GM10248 (cell line): ENCODE measurements at regions not wholly inside any gene's neighbourhood (a gene's known extent, or its start where the extent isn't known, plus 50 kb on each side); places are given as distances from the start of the nearest gene placed in this dataset.
A peak's percentile ranks its signal among the peaks of the same experiment; 100 is the strongest.

Source experiments
- CTCF ChIA-PET: fragments of 300-600 bp; sonication (Branson Sonifier 250); formaldehyde crosslinking; extraction: SDS; loops from one replicate; lab custom pipeline; 2021; ENCODE audit warnings: antibody characterized with exemption; lab: Yijun Ruan, JAX
- POLR2A ChIA-PET: fragments of 350-650 bp; sonication (Branson Sonifier 250); formaldehyde crosslinking; extraction: SDS; loops from one replicate; lab custom pipeline; 2020; ENCODE audit warnings: antibody characterized with exemption; lab: Yijun Ruan, JAX
- DNase-seq: peaks from one replicate; pipeline ENCODE4 v3.0.0; 2012; ENCODE audit errors: extremely low spot score
- CTCF ChIP-seq: IDR thresholded peaks from 2 replicates; pipeline ENCODE4 v1.5.1; 2012; ENCODE audit warnings: mild to moderate bottlenecking, low read depth; ENCODE audit errors: extremely low read depth, missing control alignments, control extremely low read depth

GRCh38 chr12:58365087-58365390 lies 423.7 kb downstream of the ATP23 start:
- POLR2A ChIA-PET = no interaction called here
- TF ChIP-seq CTCF = no peak
- CTCF ChIA-PET = no interaction called here
- no peak for DNase-seq

GRCh38 chr12:58367041-58367440 lies 425.7 kb downstream of the ATP23 start:
- DNase-seq = no peak
- TF ChIP-seq CTCF = no peak
- POLR2A ChIA-PET = no interaction called here
- CTCF ChIA-PET = interaction anchor here (0.8 kb wide), 1 partner anchor 18 kb away, joined by 3 read pairs; no protein-coding TSS in a partner anchor

GRCh38 chr12:58368001-58368400 lies 426.6 kb downstream of the ATP23 start:
- DNase-seq = no peak
- TF ChIP-seq CTCF = no peak
- ChIA-PET CTCF (interaction anchor here (1.2 kb wide), 1 partner anchor 16 kb away, joined by 3 read pairs; no protein-coding TSS in a partner anchor), POLR2A (no interaction called here)

- POLR2A ChIA-PET = no interaction called here
- no peak for TF ChIP-seq CTCF
- CTCF ChIA-PET = no interaction called here
- no peak for DNase-seq
These were observed 428.2 kb downstream of the ATP23 start for GRCh38 chr12:58369576-58369975.

- no peak for TF ChIP-seq CTCF
- POLR2A ChIA-PET = no interaction called here
- DNase-seq = peak; percentile 22
- CTCF ChIA-PET = interaction anchor here (2.2 kb wide), 1 partner anchor 11 kb away, joined by 5 read pairs; no protein-coding TSS in a partner anchor
These were observed 430.9 kb downstream of the ATP23 start for GRCh38 chr12:58372298-58372697.

DNA sequence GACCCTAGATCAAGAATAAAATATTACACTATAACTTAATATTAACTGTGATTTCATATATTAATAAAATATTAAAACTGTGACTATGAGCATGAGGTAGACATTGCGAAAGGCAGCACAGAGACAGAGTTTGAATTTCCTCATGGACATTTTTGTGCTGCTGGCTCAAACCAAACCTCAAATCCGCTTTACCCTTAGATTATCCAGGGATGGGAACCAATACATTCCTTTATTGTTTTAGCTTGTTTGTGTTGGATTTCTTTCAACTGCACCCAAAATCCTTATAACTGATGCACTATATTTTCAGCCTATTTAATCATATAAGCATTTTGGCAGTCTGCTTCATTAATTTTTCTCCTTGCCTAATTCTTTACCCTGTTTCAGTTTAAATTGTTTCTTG lies 436.7 kb downstream of the ATP23 start:
- POLR2A ChIA-PET = no interaction called here
- DNase-seq = no peak
- no peak for TF ChIP-seq CTCF
- CTCF ChIA-PET = interaction anchor here (1.6 kb wide), 1 partner anchor 11 kb away, joined by 3 read pairs; no protein-coding TSS in a partner anchor
